ENCODE measurements at regions not wholly inside any gene's neighbourhood (a gene's known extent, or its start where the extent isn't known, plus 50 kb on each side); places are given as distances from the start of the nearest gene placed in this dataset.
"Not testable (repeated sequence)": the region's sequence is repeated elsewhere in the genome, so short reads cannot be mapped to it uniquely, and the experiment has no call there.

DNA sequence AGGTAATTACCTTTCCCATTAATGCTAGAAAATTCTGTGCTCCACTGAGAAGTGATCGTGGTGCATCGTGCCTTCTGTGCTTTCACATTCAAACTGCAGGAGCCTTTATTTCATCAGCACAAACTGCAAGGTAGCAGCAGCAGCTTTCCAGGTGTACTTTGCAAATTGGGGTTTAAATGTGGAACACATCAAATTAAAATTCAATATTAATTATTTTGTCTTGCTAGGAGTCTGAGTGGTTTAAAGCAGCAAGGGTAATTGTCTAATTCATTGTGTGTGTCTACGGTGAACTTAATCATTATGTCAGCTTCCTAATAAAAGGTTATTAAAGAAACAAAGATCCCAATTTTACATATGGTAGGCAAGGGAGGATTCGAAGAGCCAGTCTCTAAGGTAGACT, 180.8 kb upstream of the ATP5MC3 start:
- Histone ChIP-seq H3K4me3 (no peak overlapping the region), H3K9me3 (no peaks in the 10 kb centered on the region), H3K27me3 (peaks cover 2% of the 10 kb centered on the region; the same call in 1 of the 2 replicates), H3K36me3 (no peaks in the 10 kb centered on the region)
- DNase-seq, result no peak

- no peak overlapping the region for H3K4me3 ChIP-seq
- no peaks in the 10 kb centered on the region for H3K27me3 ChIP-seq
- no peaks in the 10 kb centered on the region for H3K9me3 ChIP-seq
- H3K36me3 ChIP-seq, result no peaks in the 10 kb centered on the region
- no peak for DNase-seq
These were observed 178.2 kb upstream of the ATP5MC3 start for GRCh38 chr2:175359710-175360109.

GRCh38 chr2:175356901-175357300, 175.4 kb upstream of the ATP5MC3 start:
- no peak overlapping the region for H3K4me3 ChIP-seq
- H3K36me3 ChIP-seq, result no peaks in the 10 kb centered on the region
- DNase-seq, result no peak
- H3K27me3 ChIP-seq, result no peaks in the 10 kb centered on the region
- H3K9me3 ChIP-seq, result no peaks in the 10 kb centered on the region

- no peak overlapping the region for H3K4me3 ChIP-seq
- no peaks in the 10 kb centered on the region for H3K27me3 ChIP-seq
- H3K36me3 ChIP-seq, result no peaks in the 10 kb centered on the region
- no peak for DNase-seq
- no peaks in the 10 kb centered on the region for H3K9me3 ChIP-seq
These were observed 173.7 kb upstream of the ATP5MC3 start for GRCh38 chr2:175355246-175355645.

DNA sequence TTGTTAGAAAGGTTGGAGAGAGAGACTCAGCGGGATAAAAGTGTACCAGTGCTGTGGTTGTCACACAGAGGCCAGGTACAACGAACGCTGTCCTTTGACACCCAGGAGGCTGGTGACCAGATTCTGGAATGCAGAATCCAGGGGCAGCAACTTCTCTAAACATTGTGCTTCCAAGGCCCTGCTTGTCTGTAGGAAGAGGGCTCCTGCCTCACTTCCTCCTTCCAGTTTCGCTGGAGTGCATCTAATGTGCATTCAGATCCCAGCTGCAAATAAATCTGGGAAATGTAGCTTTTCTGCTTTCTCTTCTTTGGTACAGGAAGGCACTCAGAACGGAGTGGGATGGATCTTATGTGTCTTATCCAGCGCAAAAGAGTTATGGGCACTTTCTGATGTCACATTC, 171.8 kb upstream of the ATP5MC3 start:
- DNase-seq, result no peak
- Histone ChIP-seq H3K4me3 (no peak overlapping the region), H3K9me3 (no peaks in the 10 kb centered on the region), H3K36me3 (no peaks in the 10 kb centered on the region), H3K27me3 (no peaks in the 10 kb centered on the region)

GRCh38 chr2:175351512-175351911, 170.0 kb upstream of the ATP5MC3 start:
- Histone ChIP-seq H3K36me3 (no peaks in the 10 kb centered on the region), H3K27me3 (no peaks in the 10 kb centered on the region), H3K9me3 (no peaks in the 10 kb centered on the region), H3K4me3 (no peak overlapping the region)
- no peak for DNase-seq

GRCh38 chr2:175350105-175350504, 168.6 kb upstream of the ATP5MC3 start:
- no peak for DNase-seq
- H3K4me3 ChIP-seq, result no peak overlapping the region
- H3K27me3 ChIP-seq, result no peaks in the 10 kb centered on the region
- H3K9me3 ChIP-seq, result no peaks in the 10 kb centered on the region
- H3K36me3 ChIP-seq, result no peaks in the 10 kb centered on the region

DNA sequence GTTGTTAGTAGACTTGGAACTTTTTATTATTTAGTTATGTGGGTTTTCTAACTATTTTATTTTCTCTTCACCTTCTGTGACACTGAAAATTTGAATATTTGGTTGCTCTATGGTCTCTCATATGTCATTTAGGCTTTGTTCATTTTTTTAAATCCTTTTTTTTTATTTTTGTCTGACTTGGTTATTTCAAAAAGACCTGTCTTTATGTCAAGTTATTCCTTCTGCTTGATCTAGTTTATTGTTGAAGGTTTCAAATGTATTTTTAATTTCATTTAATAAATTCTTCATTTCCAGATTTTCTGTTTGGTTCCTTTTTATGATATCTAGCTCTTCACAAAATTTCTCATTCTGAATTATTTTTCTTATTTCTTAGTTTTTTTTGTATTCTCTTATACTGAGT, 160.6 kb upstream of the ATP5MC3 start:
- H3K4me3 ChIP-seq, result no peak overlapping the region
- no peaks in the 10 kb centered on the region for H3K27me3 ChIP-seq
- H3K9me3 ChIP-seq, result no peaks in the 10 kb centered on the region
- no peak for DNase-seq
- no peaks in the 10 kb centered on the region for H3K36me3 ChIP-seq

DNA sequence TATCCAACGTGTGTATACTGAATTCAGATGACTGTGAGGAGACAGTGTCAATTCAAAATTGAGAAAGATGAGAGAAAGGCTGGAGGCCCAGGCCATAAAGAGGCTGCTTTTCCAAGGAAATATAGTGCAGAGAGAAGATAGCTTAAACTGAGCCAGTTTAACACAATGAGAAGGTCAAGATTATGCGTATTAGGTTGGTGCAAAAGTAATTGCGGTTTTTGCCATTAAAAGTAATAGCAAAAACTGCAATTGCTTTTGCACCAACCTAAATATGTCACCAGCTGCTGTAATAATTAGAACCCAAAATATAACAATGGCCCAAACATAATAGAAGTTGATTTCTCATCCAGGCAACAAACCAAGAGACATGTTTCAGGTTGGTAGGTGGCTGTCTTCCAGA, 148.7 kb upstream of the ATP5MC3 start:
- no peaks in the 10 kb centered on the region for H3K36me3 ChIP-seq
- no peaks in the 10 kb centered on the region for H3K9me3 ChIP-seq
- no peak for DNase-seq
- no peaks in the 10 kb centered on the region for H3K27me3 ChIP-seq
- no peak overlapping the region for H3K4me3 ChIP-seq

DNA sequence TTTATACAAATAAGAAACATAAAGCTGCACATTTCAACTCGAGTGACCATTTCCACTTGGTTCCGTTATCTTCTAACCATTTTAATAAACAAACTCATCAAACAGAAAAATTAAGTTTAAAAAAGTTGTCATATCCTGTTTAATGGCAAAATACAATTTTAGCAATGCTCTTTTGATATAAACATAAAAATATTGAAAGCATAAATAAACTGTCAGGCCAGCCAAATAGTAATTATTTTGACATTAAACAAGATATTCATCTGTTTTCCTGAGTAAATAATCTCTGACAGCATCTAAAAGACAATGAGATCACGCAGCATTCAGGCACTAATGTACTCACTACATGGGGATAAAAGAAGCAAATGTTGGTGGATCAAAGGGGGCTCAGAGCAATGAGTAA, 145.3 kb upstream of the ATP5MC3 start:
- Histone ChIP-seq H3K4me3 (no peak overlapping the region), H3K36me3 (no peaks in the 10 kb centered on the region), H3K27me3 (no peaks in the 10 kb centered on the region), H3K9me3 (no peaks in the 10 kb centered on the region)
- no peak for DNase-seq

DNA sequence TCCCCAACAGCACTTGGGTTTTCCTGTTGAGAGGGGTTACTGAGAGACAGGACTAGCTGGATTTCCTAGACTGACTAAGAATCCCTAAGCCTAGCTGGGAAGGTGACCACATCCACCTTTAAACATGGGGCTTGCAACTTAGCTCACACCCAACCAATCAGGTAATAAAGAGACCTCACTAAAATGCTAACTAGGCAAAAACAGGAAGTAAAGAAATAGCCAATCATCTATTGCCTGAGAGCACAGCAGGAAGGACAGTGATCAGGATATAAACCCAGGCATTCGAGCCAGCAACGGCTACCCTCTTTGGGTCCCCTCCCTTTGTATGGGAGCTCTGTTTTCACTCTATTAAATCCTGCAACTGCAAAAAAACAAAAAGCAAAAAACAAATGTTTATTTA, 144.7 kb upstream of the ATP5MC3 start:
- not testable (repeated sequence) for H3K9me3 ChIP-seq

GRCh38 chr2:175323162-175323561, 141.7 kb upstream of the ATP5MC3 start:
- Histone ChIP-seq H3K9me3 (no peaks in the 10 kb centered on the region), H3K36me3 (no peaks in the 10 kb centered on the region), H3K4me3 (no peak overlapping the region), H3K27me3 (no peaks in the 10 kb centered on the region; the same call in 1 of the 2 replicates)
- DNase-seq, result no peak

More for the DNA sequence above, 144.7 kb upstream of the ATP5MC3 start:
- not testable (repeated sequence) for H3K27me3 ChIP-seq, H3K4me3 ChIP-seq, H3K36me3 ChIP-seq, DNase-seq

GRCh38 chr2:175318542-175318941, 137.0 kb upstream of the ATP5MC3 start:
- Histone ChIP-seq H3K9me3 (no peaks in the 10 kb centered on the region), H3K27me3 (no peaks in the 10 kb centered on the region; the same call in 1 of the 2 replicates), H3K4me3 (no peak overlapping the region), H3K36me3 (no peaks in the 10 kb centered on the region)
- no peak for DNase-seq

DNA sequence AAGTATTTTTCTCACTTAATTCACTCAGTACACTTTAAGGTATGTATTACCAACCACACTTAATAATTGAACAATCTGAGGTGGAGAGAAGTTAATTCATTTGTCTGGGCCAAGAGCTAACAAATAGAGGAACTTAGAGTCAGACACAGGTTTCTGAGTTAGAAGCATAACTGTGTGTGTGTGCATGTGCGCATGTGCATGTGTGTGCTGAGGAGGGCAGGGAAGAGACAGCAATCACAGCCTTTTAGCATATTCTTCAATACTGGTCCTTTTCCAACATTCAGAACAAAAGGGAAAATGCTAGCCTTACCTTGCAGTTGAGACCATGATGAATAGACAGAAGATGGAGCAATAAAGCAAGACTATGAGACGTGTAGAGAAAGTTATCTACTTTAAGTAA, 136.2 kb upstream of the ATP5MC3 start:
- H3K27me3 ChIP-seq, result no peaks in the 10 kb centered on the region; the same call in 1 of the 2 replicates
- no peak for DNase-seq
- H3K4me3 ChIP-seq, result no peak overlapping the region
- H3K36me3 ChIP-seq, result no peaks in the 10 kb centered on the region
- H3K9me3 ChIP-seq, result no peaks in the 10 kb centered on the region

DNA sequence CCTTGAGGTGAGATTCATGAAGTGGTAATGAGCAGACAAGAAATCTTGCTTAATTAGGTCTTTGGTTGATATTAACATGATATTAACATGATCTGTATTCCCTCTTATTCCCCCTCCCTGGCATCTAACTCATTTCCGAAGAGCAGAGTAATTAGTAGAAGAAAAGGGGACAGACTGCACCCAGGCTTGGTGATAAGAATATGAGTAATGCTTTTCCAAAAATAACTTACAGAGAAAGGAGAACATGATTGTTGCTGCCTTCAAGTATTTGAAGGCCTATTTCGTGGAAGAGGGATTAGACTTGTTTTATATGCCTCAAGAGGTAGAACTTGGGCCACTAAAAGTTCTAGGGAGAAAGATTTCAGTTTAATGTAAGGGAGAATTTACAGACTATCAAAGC, 130.6 kb upstream of the ATP5MC3 start:
- DNase-seq, result no peak
- Histone ChIP-seq H3K9me3 (no peaks in the 10 kb centered on the region), H3K36me3 (no peaks in the 10 kb centered on the region), H3K27me3 (peaks cover 5% of the 10 kb centered on the region), H3K4me3 (no peak overlapping the region)

- Histone ChIP-seq H3K36me3 (no peaks in the 10 kb centered on the region), H3K9me3 (no peaks in the 10 kb centered on the region), H3K27me3 (peaks cover 5% of the 10 kb centered on the region), H3K4me3 (no peak overlapping the region)
- DNase-seq, result no peak
These were observed 129.4 kb upstream of the ATP5MC3 start for GRCh38 chr2:175310813-175311504.

- Histone ChIP-seq H3K9me3 (no peaks in the 10 kb centered on the region), H3K27me3 (peaks cover 5% of the 10 kb centered on the region; the same call in 1 of the 2 replicates), H3K36me3 (no peaks in the 10 kb centered on the region), H3K4me3 (no peak overlapping the region)
- DNase-seq, result peak; percentile 18
These were observed 128.3 kb upstream of the ATP5MC3 start for GRCh38 chr2:175309799-175310198.

DNA sequence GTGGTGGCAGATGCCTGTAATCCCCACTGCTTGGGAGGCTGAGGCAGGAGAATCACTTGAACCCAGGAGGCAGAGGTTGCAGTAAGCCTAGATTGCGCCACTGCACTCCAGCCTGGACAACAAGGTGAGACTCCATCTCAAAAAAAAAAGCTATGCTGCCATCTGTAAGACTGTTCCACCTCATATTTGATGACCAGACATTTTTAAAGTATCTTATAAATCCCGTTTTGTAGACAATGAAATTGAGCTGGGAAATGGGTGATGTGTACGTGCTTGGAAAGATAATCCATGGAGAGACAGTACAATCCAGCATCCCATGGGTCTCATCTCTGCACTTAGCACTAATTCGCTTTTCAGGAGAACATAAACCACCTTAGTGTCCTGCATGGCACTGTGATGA, 126.5 kb upstream of the ATP5MC3 start:
- no peak overlapping the region for H3K4me3 ChIP-seq
- no peaks in the 10 kb centered on the region for H3K36me3 ChIP-seq
- no peak for DNase-seq
- H3K9me3 ChIP-seq, result no peaks in the 10 kb centered on the region
- peaks cover 7% of the 10 kb centered on the region for H3K27me3 ChIP-seq

DNA sequence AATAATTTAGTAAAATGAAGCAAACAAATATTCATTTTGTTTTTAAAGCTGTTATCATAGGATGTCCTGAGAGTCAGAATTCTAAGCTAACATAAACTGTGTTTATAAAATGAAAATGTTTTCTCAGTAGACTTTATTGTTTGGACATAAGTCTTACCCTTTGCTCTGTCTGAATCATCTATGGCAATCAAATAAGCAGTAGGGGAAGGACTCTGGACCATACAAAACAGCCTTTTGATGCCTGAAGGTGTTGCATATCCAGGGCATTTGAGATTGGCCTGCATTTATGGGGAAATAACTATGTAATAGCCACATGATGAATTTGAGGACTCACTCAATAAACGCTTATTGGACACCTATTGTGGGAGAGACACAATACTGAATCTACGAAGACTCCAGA, 123.0 kb upstream of the ATP5MC3 start:
- DNase-seq, result no peak
- H3K27me3 ChIP-seq, result peaks cover 9% of the 10 kb centered on the region
- H3K4me3 ChIP-seq, result no peak overlapping the region
- H3K9me3 ChIP-seq, result no peaks in the 10 kb centered on the region
- H3K36me3 ChIP-seq, result no peaks in the 10 kb centered on the region

Measured in MG63 (cell line).